OCI-LY1 (cell line): ENCODE measurements at regions not wholly inside any gene's neighbourhood (a gene's known extent, or its start where the extent isn't known, plus 50 kb on each side); places are given as distances from the start of the nearest gene placed in this dataset.

Experiments used
- CTCF ChIP-seq: fragments of 200-600 bp; sonication (generic), shearing (Covaris generic); IDR thresholded peaks from 2 replicates; pipeline ENCODE4 v1.5.1; 2017; ENCODE audit warnings: mild to moderate bottlenecking, antibody characterized with exemption, low read length, moderate library complexity, mixed read lengths
- EZH2 ChIP-seq: fragments of 200-600 bp; sonication (generic), shearing (Covaris generic); IDR thresholded peaks from 2 replicates; pipeline ENCODE4 v1.8.0; 2017; ENCODE audit warnings: borderline replicate concordance, mixed run types, mild to moderate bottlenecking, antibody characterized with exemption, low read length, moderate library complexity, mixed read lengths

DNA sequence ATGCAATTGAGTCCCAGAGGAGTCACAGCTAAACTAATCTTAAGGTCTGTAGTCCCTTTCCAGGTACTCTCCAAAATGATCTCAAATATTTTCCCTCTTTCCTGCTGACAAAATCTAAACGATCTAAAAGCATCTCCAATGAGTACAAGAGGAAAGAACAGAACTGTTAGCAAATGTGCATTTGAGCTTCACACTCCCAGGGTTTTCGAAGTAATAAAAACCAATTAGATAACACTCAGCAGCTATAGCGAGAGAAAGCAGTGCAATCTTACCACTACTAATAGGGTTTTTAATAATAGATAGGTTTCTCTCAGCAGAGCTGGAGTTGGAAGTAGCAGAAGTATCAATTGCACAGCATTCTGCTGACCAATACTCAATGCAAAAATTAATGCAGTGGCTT is 995.4 kb downstream of the TUSC7 start:
- TF ChIP-seq CTCF (no peak), EZH2 (no peak)
